ENCODE measurements at regions not wholly inside any gene's neighbourhood (a gene's known extent, or its start where the extent isn't known, plus 50 kb on each side); places are given as distances from the start of the nearest gene placed in this dataset.

GRCh38 chr4:53697016-53697685 lies 105.9 kb upstream of the LNX1 start:
- no peak for TF ChIP-seq CTCF (conservative IDR thresholded peaks at IDR 0.05; ENCODE audit: low read depth, low read length)
- TF ChIP-seq EZH2 (IDR thresholded peaks at IDR 0.05; ENCODE audit: low read length, unreplicated experiment), result no peak
